Neural progenitor cell (in vitro differentiated cells): ENCODE measurements at regions not wholly inside any gene's neighbourhood (a gene's known extent, or its start where the extent isn't known, plus 50 kb on each side); places are given as distances from the start of the nearest gene placed in this dataset.

Experiments used
- EZH2 ChIP-seq: fragments of 200-600 bp; sonication (generic); IDR thresholded peaks from 2 replicates; pipeline ENCODE4 v1.6.1; 2017; ENCODE audit warnings: antibody characterized with exemption, mild to moderate bottlenecking, moderate library complexity
- TF ChIP-seq, protein P1 (sequence below): fragments of 200-600 bp; sonication (generic); IDR thresholded peaks from 2 replicates; pipeline ENCODE4 v1.5.1; 2017; ENCODE audit warnings: antibody characterized with exemption, mild to moderate bottlenecking

DNA sequence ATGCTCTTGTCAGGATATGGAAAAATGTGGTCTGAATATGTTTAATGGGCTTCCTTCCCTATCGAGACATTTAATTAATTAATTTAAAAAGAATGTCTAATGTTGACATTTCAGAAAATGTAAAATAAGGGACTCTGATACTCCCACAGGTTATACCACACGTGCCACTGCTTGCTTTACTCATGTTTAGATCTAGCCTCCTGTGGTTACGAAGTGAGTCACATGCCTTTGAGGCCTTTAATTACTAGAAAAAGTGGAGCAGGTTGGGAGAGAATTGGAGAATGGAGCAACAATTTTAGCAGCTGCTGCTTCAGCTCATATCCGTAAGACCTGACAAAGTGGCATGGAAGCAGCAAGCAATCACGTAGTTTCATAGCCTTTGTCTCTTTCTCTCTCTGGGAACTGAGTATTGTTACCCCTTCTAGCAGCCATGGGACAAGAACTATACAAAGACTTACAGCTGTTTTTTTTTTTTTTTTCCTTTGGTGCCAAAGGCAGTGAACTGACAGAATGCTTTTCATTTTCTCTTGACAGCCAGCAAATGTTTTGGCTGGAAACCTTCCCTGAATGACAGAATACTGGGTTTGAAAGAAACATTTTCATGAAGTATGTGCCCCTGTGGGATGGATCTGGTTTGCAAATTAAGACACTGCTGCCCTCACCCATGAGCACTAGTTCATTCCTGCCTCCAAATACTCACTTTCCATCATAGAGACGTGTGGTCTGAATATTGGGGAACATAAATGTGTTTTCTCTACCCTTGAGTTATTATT is 355.1 kb upstream of the PABPC5 start:
- TF ChIP-seq, protein P1, sequence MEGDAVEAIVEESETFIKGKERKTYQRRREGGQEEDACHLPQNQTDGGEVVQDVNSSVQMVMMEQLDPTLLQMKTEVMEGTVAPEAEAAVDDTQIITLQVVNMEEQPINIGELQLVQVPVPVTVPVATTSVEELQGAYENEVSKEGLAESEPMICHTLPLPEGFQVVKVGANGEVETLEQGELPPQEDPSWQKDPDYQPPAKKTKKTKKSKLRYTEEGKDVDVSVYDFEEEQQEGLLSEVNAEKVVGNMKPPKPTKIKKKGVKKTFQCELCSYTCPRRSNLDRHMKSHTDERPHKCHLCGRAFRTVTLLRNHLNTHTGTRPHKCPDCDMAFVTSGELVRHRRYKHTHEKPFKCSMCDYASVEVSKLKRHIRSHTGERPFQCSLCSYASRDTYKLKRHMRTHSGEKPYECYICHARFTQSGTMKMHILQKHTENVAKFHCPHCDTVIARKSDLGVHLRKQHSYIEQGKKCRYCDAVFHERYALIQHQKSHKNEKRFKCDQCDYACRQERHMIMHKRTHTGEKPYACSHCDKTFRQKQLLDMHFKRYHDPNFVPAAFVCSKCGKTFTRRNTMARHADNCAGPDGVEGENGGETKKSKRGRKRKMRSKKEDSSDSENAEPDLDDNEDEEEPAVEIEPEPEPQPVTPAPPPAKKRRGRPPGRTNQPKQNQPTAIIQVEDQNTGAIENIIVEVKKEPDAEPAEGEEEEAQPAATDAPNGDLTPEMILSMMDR = no peak
- no peak for TF ChIP-seq EZH2
